Activated T-cell treated with anti-CD3 and anti-CD28 coated beads for 48 hours (primary cell): ENCODE measurements at regions not wholly inside any gene's neighbourhood (a gene's known extent, or its start where the extent isn't known, plus 50 kb on each side); places are given as distances from the start of the nearest gene placed in this dataset.
A peak's percentile ranks its signal among the peaks of the same experiment; 100 is the strongest.
"Not testable (repeated sequence)": the region's sequence is repeated elsewhere in the genome, so short reads cannot be mapped to it uniquely, and the experiment has no call there.

Experiments
- DNase-seq: peaks from one replicate; pipeline ENCODE4 v3.0.0-alpha.2; 2020; ENCODE audit warnings: low read depth

- no peak for DNase-seq
Measured at GRCh38 chr1:181948372-181948771, 113.1 kb downstream of the ZNF648 start.

- no peak for DNase-seq
Measured at GRCh38 chr1:181947441-181947840, 114.1 kb downstream of the ZNF648 start.

GRCh38 chr1:181936768-181937581 is 124.5 kb downstream of the ZNF648 start:
- DNase-seq: peak; percentile 27

GRCh38 chr1:181936269-181936668 is 125.2 kb downstream of the ZNF648 start:
- DNase-seq: peak; percentile 15

- DNase-seq: no peak
Measured at GRCh38 chr1:181931873-181932272, 129.6 kb downstream of the ZNF648 start.

GRCh38 chr1:181930187-181930586 is 131.3 kb downstream of the ZNF648 start:
- DNase-seq: no peak

- no peak for DNase-seq
Measured at GRCh38 chr1:181926697-181927096, 134.8 kb downstream of the ZNF648 start.

- DNase-seq: not testable (repeated sequence)
Measured at GRCh38 chr1:181924034-181924433, 137.5 kb downstream of the ZNF648 start.

GRCh38 chr1:181919542-181919941 is 142.0 kb downstream of the ZNF648 start:
- no peak for DNase-seq

- no peak for DNase-seq
Measured at GRCh38 chr1:181918880-181919525, 142.5 kb downstream of the ZNF648 start.

GRCh38 chr1:181911715-181912114 is 149.8 kb downstream of the ZNF648 start:
- DNase-seq: no peak

- no peak for DNase-seq
Measured at GRCh38 chr1:181910905-181911304, 150.6 kb downstream of the ZNF648 start.

- no peak for DNase-seq
Measured at GRCh38 chr1:181909010-181909409, 152.5 kb downstream of the ZNF648 start.

- DNase-seq: no peak
Measured at GRCh38 chr1:181906631-181907030, 154.9 kb downstream of the ZNF648 start.

- no peak for DNase-seq
Measured at GRCh38 chr1:181905944-181906597, 155.4 kb downstream of the ZNF648 start.

- no peak for DNase-seq
Measured at GRCh38 chr1:181898773-181899172, 162.7 kb downstream of the ZNF648 start.

GRCh38 chr1:181896824-181897223 is 164.7 kb downstream of the ZNF648 start:
- DNase-seq: no peak

GRCh38 chr1:181894439-181894859 is 167.1 kb downstream of the ZNF648 start:
- DNase-seq: no peak

GRCh38 chr1:181893937-181894336 is 167.6 kb downstream of the ZNF648 start:
- DNase-seq: no peak

GRCh38 chr1:181893150-181893549 is 168.4 kb downstream of the ZNF648 start:
- DNase-seq: not testable (repeated sequence)

GRCh38 chr1:181872562-181872961 is 188.9 kb downstream of the ZNF648 start:
- DNase-seq: no peak

- no peak for DNase-seq
Measured at GRCh38 chr1:181863736-181864135, 197.8 kb downstream of the ZNF648 start.

- no peak for DNase-seq
Measured at GRCh38 chr1:181863006-181863405, 198.5 kb downstream of the ZNF648 start.
